SU-DHL-6 (cell line): ENCODE measurements at regions not wholly inside any gene's neighbourhood (a gene's known extent, or its start where the extent isn't known, plus 50 kb on each side); places are given as distances from the start of the nearest gene placed in this dataset.

Experiments used
- EZH2phosphoT487 ChIP-seq: fragments of 200-600 bp; sonication (generic), shearing (Covaris generic); conservative IDR thresholded peaks from 2 replicates; pipeline ENCODE4 v1.6.1; 2018; ENCODE audit warnings: mild to moderate bottlenecking, antibody characterized with exemption, low read length, moderate library complexity, mixed read lengths
- TF ChIP-seq, protein P1 (sequence below): fragments of 200-600 bp; sonication (generic); IDR thresholded peaks from one replicate; pipeline ENCODE4 v1.5.1; 2017; ENCODE audit warnings: antibody characterized with exemption, mild to moderate bottlenecking, low read length, moderate library complexity; ENCODE audit not compliant: insufficient read depth, poor library complexity, severe bottlenecking

- TF ChIP-seq, protein P1, sequence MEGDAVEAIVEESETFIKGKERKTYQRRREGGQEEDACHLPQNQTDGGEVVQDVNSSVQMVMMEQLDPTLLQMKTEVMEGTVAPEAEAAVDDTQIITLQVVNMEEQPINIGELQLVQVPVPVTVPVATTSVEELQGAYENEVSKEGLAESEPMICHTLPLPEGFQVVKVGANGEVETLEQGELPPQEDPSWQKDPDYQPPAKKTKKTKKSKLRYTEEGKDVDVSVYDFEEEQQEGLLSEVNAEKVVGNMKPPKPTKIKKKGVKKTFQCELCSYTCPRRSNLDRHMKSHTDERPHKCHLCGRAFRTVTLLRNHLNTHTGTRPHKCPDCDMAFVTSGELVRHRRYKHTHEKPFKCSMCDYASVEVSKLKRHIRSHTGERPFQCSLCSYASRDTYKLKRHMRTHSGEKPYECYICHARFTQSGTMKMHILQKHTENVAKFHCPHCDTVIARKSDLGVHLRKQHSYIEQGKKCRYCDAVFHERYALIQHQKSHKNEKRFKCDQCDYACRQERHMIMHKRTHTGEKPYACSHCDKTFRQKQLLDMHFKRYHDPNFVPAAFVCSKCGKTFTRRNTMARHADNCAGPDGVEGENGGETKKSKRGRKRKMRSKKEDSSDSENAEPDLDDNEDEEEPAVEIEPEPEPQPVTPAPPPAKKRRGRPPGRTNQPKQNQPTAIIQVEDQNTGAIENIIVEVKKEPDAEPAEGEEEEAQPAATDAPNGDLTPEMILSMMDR: no peak
- no peak for TF ChIP-seq EZH2phosphoT487
These were observed 210.0 kb upstream of the SALL3 start for GRCh38 chr18:78769502-78770105.
